SK-N-SH (cell line): ENCODE measurements at regions not wholly inside any gene's neighbourhood (a gene's known extent, or its start where the extent isn't known, plus 50 kb on each side); places are given as distances from the start of the nearest gene placed in this dataset.

ENCODE experiments used
- CTCF ChIA-PET: fragments of 300-600, 350-600 bp; formaldehyde crosslinking; extraction: SDS; loops from one replicate; lab custom pipeline; 2021; lab: Yijun Ruan, JAX
- POLR2A ChIA-PET: fragments of 350-600 bp; sonication (Branson Sonifier 250); formaldehyde crosslinking; extraction: SDS; loops from one replicate; lab custom pipeline; 2020; ENCODE audit warnings: antibody characterized with exemption, inconsistent platforms; lab: Yijun Ruan, JAX
- DNase-seq: peaks from one replicate; pipeline ENCODE4 v3.0.0; 2012
- H2AFZ ChIP-seq: fragments of 200-600 bp; sonication (generic); 2 replicates; pipeline ENCODE4 v1.8.1; 2016; ENCODE audit warnings: antibody characterized with exemption, mild to moderate bottlenecking, low read depth
- H3F3A ChIP-seq: fragments of 200-600 bp; sonication (generic); replicated peaks from 2 replicates; pipeline ENCODE3; 2016; ENCODE audit warnings: antibody characterized with exemption, mild to moderate bottlenecking; ENCODE audit not compliant: insufficient read depth
- H3K27ac ChIP-seq, 2 experiments: fragments of 200-500 bp in 1 of 2; fragments of 200-600 bp in 1 of 2; sonication (Bioruptor generic) in 1 of 2; sonication (generic), shearing (Covaris generic) in 1 of 2; 2 replicates each; pipeline versions ENCODE4 v1.5.1 to v1.6.1; 2014 to 2016; ENCODE audit warnings: low read depth in 2 of 2, inconsistent platforms in 1 of 2, low read length in 1 of 2, mild to moderate bottlenecking in 1 of 2, mixed read lengths in 1 of 2
- H3K27me3 ChIP-seq: fragments of 200-600 bp; sonication (generic), shearing (Covaris generic); 2 replicates; pipeline ENCODE4 v1.6.1; 2016; ENCODE audit warnings: mixed run types; ENCODE audit not compliant: insufficient read depth
- H3K36me3 ChIP-seq, 2 experiments: fragments of 200-500 bp in 1 of 2; fragments of 200-600 bp in 1 of 2; sonication (Bioruptor generic) in 1 of 2; sonication (generic) in 1 of 2; replicated peaks in 1 of 2; 2 replicates each; pipeline versions ENCODE3 to v1.5.1; 2014 to 2016; ENCODE audit warnings: low read length in 1 of 2, mild to moderate bottlenecking in 1 of 2; ENCODE audit not compliant: insufficient read depth in 2 of 2, control insufficient read depth in 1 of 2
- H3K4me1 ChIP-seq, 2 experiments: fragments of 200-500 bp in 1 of 2; fragments of 200-600 bp in 1 of 2; sonication (Bioruptor generic) in 1 of 2; sonication (generic), shearing (Covaris generic) in 1 of 2; 2 replicates each; pipeline versions ENCODE4 v1.5.1 to v1.6.1; 2014 to 2016; ENCODE audit warnings: low read depth in 1 of 2, low read length in 1 of 2, mixed run types in 1 of 2; ENCODE audit not compliant: insufficient read depth in 2 of 2, control insufficient read depth in 1 of 2
- H3K4me2 ChIP-seq: fragments of 200-600 bp; sonication (generic), shearing (Covaris generic); 2 replicates; pipeline ENCODE4 v1.6.1; 2017; ENCODE audit warnings: mixed run types
- H3K4me3 ChIP-seq, 2 experiments: fragments of 200-500 bp in 1 of 2; fragments of 200-600 bp in 1 of 2; sonication (Bioruptor generic) in 1 of 2; sonication (generic), shearing (Covaris generic) in 1 of 2; 2 replicates each; pipeline versions ENCODE4 v1.5.1 to v1.8.1; 2014 to 2016; ENCODE audit warnings: low read depth in 2 of 2, inconsistent platforms in 1 of 2, low read length in 1 of 2, mild to moderate bottlenecking in 1 of 2, mixed read lengths in 1 of 2, moderate library complexity in 1 of 2
- H3K79me2 ChIP-seq: fragments of 200-600 bp; sonication (generic); 2 replicates; pipeline ENCODE4 v1.8.1; 2017; ENCODE audit warnings: mild to moderate bottlenecking; ENCODE audit not compliant: insufficient read depth
- H3K9ac ChIP-seq: fragments of 200-600 bp; sonication (generic); 2 replicates; pipeline ENCODE4 v1.6.1; 2017; ENCODE audit warnings: mixed run types
- H3K9me2 ChIP-seq: fragments of 200-600 bp; sonication (generic); 2 replicates; pipeline ENCODE4 v1.6.1; 2017; ENCODE audit warnings: mixed run types
- H3K9me3 ChIP-seq: fragments of 200-600 bp; sonication (generic); 2 replicates; pipeline ENCODE4 v1.6.1; 2017; ENCODE audit warnings: mixed run types, mild to moderate bottlenecking, moderate library complexity
- H4K20me1 ChIP-seq: fragments of 200-600 bp; sonication (generic); 2 replicates; pipeline ENCODE4 v1.6.1; 2017; ENCODE audit warnings: mild to moderate bottlenecking, mixed run types; ENCODE audit not compliant: insufficient read depth
- EP300 ChIP-seq, 2 experiments: IDR thresholded peaks; 2 replicates each; pipeline versions ENCODE4 v1.4.0 to v1.6.1; 2012; ENCODE audit warnings: borderline replicate concordance in 1 of 2, low read depth in 1 of 2, low read length in 1 of 2
- EZH2phosphoT487 ChIP-seq: fragments of 200-600 bp; sonication (generic); IDR thresholded peaks from 2 replicates; pipeline ENCODE4 v1.6.1; 2017; ENCODE audit warnings: low read depth, mixed run types, mild to moderate bottlenecking, antibody characterized with exemption, moderate library complexity, borderline replicate concordance
- FOSL2 ChIP-seq: IDR thresholded peaks from 2 replicates; pipeline ENCODE4 v1.4.0; 2012; ENCODE audit warnings: low read depth, mild to moderate bottlenecking, moderate library complexity, borderline replicate concordance
- IRF3 ChIP-seq: fragments of 150-350 bp; IDR thresholded peaks from 2 replicates; pipeline ENCODE4 v1.6.1; 2016; ENCODE audit warnings: mild to moderate bottlenecking, low read depth, low read length
- MAX ChIP-seq: IDR thresholded peaks from 2 replicates; pipeline ENCODE4 v1.4.0; 2012; ENCODE audit warnings: low read depth
- MEF2A ChIP-seq: IDR thresholded peaks from 2 replicates; pipeline ENCODE4 v1.4.0; 2012; ENCODE audit warnings: low read depth, borderline replicate concordance
- POLR2AphosphoS5 ChIP-seq: IDR thresholded peaks from 2 replicates; pipeline ENCODE4 v1.6.1; 2012; ENCODE audit warnings: low read depth, low read length
- RAD21 ChIP-seq: IDR thresholded peaks from 2 replicates; pipeline ENCODE4 v1.6.1; 2012; ENCODE audit warnings: mild to moderate bottlenecking, low read length
- RXRA ChIP-seq: IDR thresholded peaks from 2 replicates; pipeline ENCODE4 v1.4.0; 2012; ENCODE audit warnings: low read depth, mild to moderate bottlenecking, borderline replicate concordance
- SIN3A ChIP-seq: IDR thresholded peaks from 2 replicates; pipeline ENCODE4 v1.6.1; 2012; ENCODE audit warnings: low read depth, mild to moderate bottlenecking, low read length, moderate library complexity, borderline replicate concordance
- SMC3 ChIP-seq: IDR thresholded peaks from 2 replicates; pipeline ENCODE4 v1.6.1; 2012; ENCODE audit warnings: low read depth, low read length, improper control_type of control experiment
- YY1 ChIP-seq: IDR thresholded peaks from 2 replicates; pipeline ENCODE4 v1.4.0; 2012; ENCODE audit warnings: low read depth, mild to moderate bottlenecking
- TF ChIP-seq, protein P1 (sequence below): IDR thresholded peaks from 2 replicates; pipeline ENCODE4 v1.4.0; 2012; ENCODE audit warnings: low read depth, borderline replicate concordance
- TF ChIP-seq, protein P2 (sequence below): fragments of 150-350 bp; IDR thresholded peaks from 2 replicates; pipeline ENCODE4 v1.6.1; 2017; ENCODE audit warnings: antibody characterized with exemption, low read length, low read depth, borderline replicate concordance

DNA sequence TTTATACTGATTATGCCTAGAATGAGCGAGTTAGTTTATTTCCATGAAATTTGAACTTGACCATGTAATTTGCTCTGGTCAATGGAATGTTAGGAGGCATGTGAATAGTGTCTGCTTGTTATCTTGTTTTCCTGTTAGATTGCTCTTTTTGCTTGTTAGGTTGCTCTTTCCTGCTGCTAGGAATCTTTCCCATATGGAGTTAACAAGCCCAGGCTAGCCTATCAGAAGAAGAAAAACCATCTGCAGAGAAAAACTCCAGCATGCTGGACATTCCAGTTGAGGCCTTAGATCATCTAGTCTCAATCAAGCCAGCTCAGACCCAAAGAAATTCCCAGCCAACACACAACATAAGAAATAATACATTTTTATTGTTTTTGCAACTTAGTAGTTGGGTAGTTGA, 470.2 kb upstream of the AGTR1 start (continued):
- TF ChIP-seq, protein P1, sequence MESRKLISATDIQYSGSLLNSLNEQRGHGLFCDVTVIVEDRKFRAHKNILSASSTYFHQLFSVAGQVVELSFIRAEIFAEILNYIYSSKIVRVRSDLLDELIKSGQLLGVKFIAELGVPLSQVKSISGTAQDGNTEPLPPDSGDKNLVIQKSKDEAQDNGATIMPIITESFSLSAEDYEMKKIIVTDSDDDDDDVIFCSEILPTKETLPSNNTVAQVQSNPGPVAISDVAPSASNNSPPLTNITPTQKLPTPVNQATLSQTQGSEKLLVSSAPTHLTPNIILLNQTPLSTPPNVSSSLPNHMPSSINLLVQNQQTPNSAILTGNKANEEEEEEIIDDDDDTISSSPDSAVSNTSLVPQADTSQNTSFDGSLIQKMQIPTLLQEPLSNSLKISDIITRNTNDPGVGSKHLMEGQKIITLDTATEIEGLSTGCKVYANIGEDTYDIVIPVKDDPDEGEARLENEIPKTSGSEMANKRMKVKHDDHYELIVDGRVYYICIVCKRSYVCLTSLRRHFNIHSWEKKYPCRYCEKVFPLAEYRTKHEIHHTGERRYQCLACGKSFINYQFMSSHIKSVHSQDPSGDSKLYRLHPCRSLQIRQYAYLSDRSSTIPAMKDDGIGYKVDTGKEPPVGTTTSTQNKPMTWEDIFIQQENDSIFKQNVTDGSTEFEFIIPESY = no peak
- no peak for TF ChIP-seq IRF3
- TF ChIP-seq POLR2AphosphoS5 = no peak

DNA sequence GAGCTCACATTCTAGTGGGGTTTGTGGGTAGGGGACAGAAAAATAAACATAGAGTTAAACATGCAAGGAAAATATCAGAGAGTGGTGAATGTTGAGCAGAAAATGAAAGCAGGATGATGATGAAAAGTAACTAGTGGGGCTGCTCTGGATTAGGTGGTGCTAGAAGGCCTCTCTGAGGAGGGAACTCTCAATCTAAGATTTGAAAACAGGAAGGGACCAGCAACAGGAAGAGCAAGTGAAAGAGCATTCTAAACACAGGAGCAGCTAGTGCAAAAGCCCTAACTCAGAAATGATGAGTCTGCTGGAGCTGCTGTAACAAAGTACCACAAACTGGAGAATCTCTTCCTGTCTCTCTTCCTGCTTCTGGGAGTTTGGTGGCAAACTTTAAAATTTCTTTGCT, 468.6 kb upstream of the AGTR1 start:
- Histone ChIP-seq H3K27ac (no peak overlapping the region), H4K20me1 (no peaks in the 10 kb centered on the region), H3K27me3 (no peaks in the 10 kb centered on the region), H2AFZ (no peak overlapping the region), H3K36me3 (no peaks in the 10 kb centered on the region)
- no peak for DNase-seq
- TF ChIP-seq RXRA (no peak), RAD21 (no peak), YY1 (no peak), SIN3A (no peak), MAX (no peak), EP300 (IDR thresholded peaks at IDR 0.05; ENCODE audit: borderline replicate concordance in 1 of 2, low read depth in 1 of 2, low read length in 1 of 2) (no peak), SMC3 (no peak), MEF2A (no peak), FOSL2 (no peak), EZH2phosphoT487 (no peak)
- TF ChIP-seq, protein P2, sequence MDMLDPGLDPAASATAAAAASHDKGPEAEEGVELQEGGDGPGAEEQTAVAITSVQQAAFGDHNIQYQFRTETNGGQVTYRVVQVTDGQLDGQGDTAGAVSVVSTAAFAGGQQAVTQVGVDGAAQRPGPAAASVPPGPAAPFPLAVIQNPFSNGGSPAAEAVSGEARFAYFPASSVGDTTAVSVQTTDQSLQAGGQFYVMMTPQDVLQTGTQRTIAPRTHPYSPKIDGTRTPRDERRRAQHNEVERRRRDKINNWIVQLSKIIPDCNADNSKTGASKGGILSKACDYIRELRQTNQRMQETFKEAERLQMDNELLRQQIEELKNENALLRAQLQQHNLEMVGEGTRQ = no peak
- TF ChIP-seq, protein P1 = no peak
- TF ChIP-seq, all 33 proteins: peak for 0
- H3K9ac ChIP-seq = no peak overlapping the region
- no peaks in the 10 kb centered on the region for H3K9me3 ChIP-seq
- ChIA-PET CTCF (interaction anchor here (1.3 kb wide), 1 partner anchor 18 kb away, joined by 3 read pairs; no protein-coding TSS in a partner anchor), POLR2A (no interaction called here)
- H3F3A ChIP-seq = no peaks in the 10 kb centered on the region
- no peaks in the 10 kb centered on the region for H3K79me2 ChIP-seq
- H3K4me2 ChIP-seq = no peak overlapping the region
- H3K4me3 ChIP-seq = no peak overlapping the region
- H3K4me1 ChIP-seq = no peaks in the 10 kb centered on the region; a peak in 1 of 4 replicates
- no peaks in the 10 kb centered on the region for H3K9me2 ChIP-seq
